ENCODE measurements at regions not wholly inside any gene's neighbourhood (a gene's known extent, or its start where the extent isn't known, plus 50 kb on each side); places are given as distances from the start of the nearest gene placed in this dataset.
"Not testable (repeated sequence)": the region's sequence is repeated elsewhere in the genome, so short reads cannot be mapped to it uniquely, and the experiment has no call there.

GRCh38 chr2:4962419-4962818, 729.8 kb upstream of the SOX11 start:
- DNase-seq, result no peak

GRCh38 chr2:4963106-4963505, 729.1 kb upstream of the SOX11 start:
- no peak for DNase-seq

- no peak for DNase-seq
These were observed 728.1 kb upstream of the SOX11 start for GRCh38 chr2:4964001-4964540.

GRCh38 chr2:4964579-4964978, 727.6 kb upstream of the SOX11 start:
- DNase-seq, result no peak

GRCh38 chr2:4965556-4966320, 726.4 kb upstream of the SOX11 start:
- DNase-seq, result no peak

GRCh38 chr2:4967206-4967605, 725.0 kb upstream of the SOX11 start:
- DNase-seq, result no peak

- DNase-seq, result no peak
These were observed 719.7 kb upstream of the SOX11 start for GRCh38 chr2:4972472-4972871.

- no peak for DNase-seq
These were observed 718.8 kb upstream of the SOX11 start for GRCh38 chr2:4973354-4973753.

GRCh38 chr2:4973973-4974372, 718.2 kb upstream of the SOX11 start:
- no peak for DNase-seq

GRCh38 chr2:4976407-4976806, 715.8 kb upstream of the SOX11 start:
- DNase-seq, result no peak

- DNase-seq, result no peak
These were observed 713.1 kb upstream of the SOX11 start for GRCh38 chr2:4979111-4979510.

- DNase-seq, result no peak
These were observed 711.2 kb upstream of the SOX11 start for GRCh38 chr2:4980995-4981394.

GRCh38 chr2:4981802-4982409, 710.3 kb upstream of the SOX11 start:
- no peak for DNase-seq

GRCh38 chr2:4988444-4988843, 703.7 kb upstream of the SOX11 start:
- DNase-seq, result not testable (repeated sequence)

- DNase-seq, result no peak
These were observed 700.0 kb upstream of the SOX11 start for GRCh38 chr2:4992226-4992625.

GRCh38 chr2:4995466-4995865, 696.7 kb upstream of the SOX11 start:
- DNase-seq, result no peak

- DNase-seq, result no peak
These were observed 684.6 kb upstream of the SOX11 start for GRCh38 chr2:5007596-5007995.

- DNase-seq, result no peak
These were observed 672.9 kb upstream of the SOX11 start for GRCh38 chr2:5019324-5019723.

- DNase-seq, result no peak
These were observed 671.9 kb upstream of the SOX11 start for GRCh38 chr2:5020116-5020875.

- DNase-seq, result no peak
These were observed 671.0 kb upstream of the SOX11 start for GRCh38 chr2:5021136-5021535.

- no peak for DNase-seq
These were observed 670.1 kb upstream of the SOX11 start for GRCh38 chr2:5022061-5022460.

GRCh38 chr2:5022708-5023635, 669.2 kb upstream of the SOX11 start:
- not testable (repeated sequence) for DNase-seq
